Retina (tissue), 1 donor: ENCODE measurements at regions not wholly inside any gene's neighbourhood (a gene's known extent, or its start where the extent isn't known, plus 50 kb on each side); places are given as distances from the start of the nearest gene placed in this dataset.
"Not testable (repeated sequence)": the region's sequence is repeated elsewhere in the genome, so short reads cannot be mapped to it uniquely, and the experiment has no call there.

Experiments used
- DNase-seq: peaks from one replicate; pipeline ENCODE4 v3.0.0-alpha.2; 2016

- no peak for DNase-seq
Observed at GRCh38 chr5:38645508-38645907, 89.1 kb upstream of the LIFR start.

- DNase-seq = no peak
Observed at GRCh38 chr5:38648703-38649291, 92.4 kb upstream of the LIFR start.

- DNase-seq = no peak
Observed at GRCh38 chr5:38650540-38650939, 94.1 kb upstream of the LIFR start.

- DNase-seq = no peak
Observed at GRCh38 chr5:38650946-38651345, 94.5 kb upstream of the LIFR start.

GRCh38 chr5:38651806-38652205 lies 95.4 kb upstream of the LIFR start:
- no peak for DNase-seq

- no peak for DNase-seq
Observed at GRCh38 chr5:38653389-38653788, 96.9 kb upstream of the LIFR start.

- DNase-seq = no peak
Observed at GRCh38 chr5:38655691-38656090, 99.2 kb upstream of the LIFR start.

- DNase-seq = no peak
Observed at GRCh38 chr5:38656568-38656967, 100.1 kb upstream of the LIFR start.

GRCh38 chr5:38657020-38657419 lies 100.6 kb upstream of the LIFR start:
- DNase-seq = no peak

- DNase-seq = no peak
Observed at GRCh38 chr5:38660194-38660668, 103.8 kb upstream of the LIFR start.

- no peak for DNase-seq
Observed at GRCh38 chr5:38662090-38662489, 105.6 kb upstream of the LIFR start.

- DNase-seq = no peak
Observed at GRCh38 chr5:38663249-38663648, 106.8 kb upstream of the LIFR start.

GRCh38 chr5:38666668-38667498 lies 110.4 kb upstream of the LIFR start:
- DNase-seq = peak; percentile 14

- no peak for DNase-seq
Observed at GRCh38 chr5:38667499-38667776, 111.0 kb upstream of the LIFR start.

- no peak for DNase-seq
Observed at GRCh38 chr5:38669361-38669880, 113.0 kb upstream of the LIFR start.

GRCh38 chr5:38670066-38670465 lies 113.6 kb upstream of the LIFR start:
- no peak for DNase-seq

GRCh38 chr5:38670878-38671277 lies 114.4 kb upstream of the LIFR start:
- DNase-seq = no peak

- no peak for DNase-seq
Observed at GRCh38 chr5:38672059-38672788, 115.8 kb upstream of the LIFR start.

- DNase-seq = no peak
Observed at GRCh38 chr5:38673671-38674071, 117.2 kb upstream of the LIFR start.

- DNase-seq = no peak
Observed at GRCh38 chr5:38675443-38675842, 119.0 kb upstream of the LIFR start.

GRCh38 chr5:38677636-38678035 lies 121.2 kb upstream of the LIFR start:
- no peak for DNase-seq

GRCh38 chr5:38678076-38678475 lies 121.6 kb upstream of the LIFR start:
- no peak for DNase-seq

GRCh38 chr5:38678697-38679096 lies 122.3 kb upstream of the LIFR start:
- not testable (repeated sequence) for DNase-seq
